WERI-Rb-1 (cell line): ENCODE measurements at regions not wholly inside any gene's neighbourhood (a gene's known extent, or its start where the extent isn't known, plus 50 kb on each side); places are given as distances from the start of the nearest gene placed in this dataset.

ENCODE experiments used
- DNase-seq: peaks from one replicate; pipeline ENCODE4 v3.0.0-alpha.2; 2020
- H3K27ac ChIP-seq: fragments of 250-450 bp; sonication (Bioruptor Pico); 2 replicates; pipeline ENCODE4 v1.5.1; 2020; ENCODE audit warnings: mild to moderate bottlenecking, moderate library complexity
- H3K27me3 ChIP-seq: fragments of 250-450 bp; sonication (Bioruptor Pico); 2 replicates; pipeline ENCODE4 v1.5.1; 2021; ENCODE audit warnings: mild to moderate bottlenecking, low read depth, moderate library complexity; ENCODE audit not compliant: insufficient read depth, severe bottlenecking
- H3K36me3 ChIP-seq: fragments of 250-450 bp; sonication (Bioruptor Pico); 2 replicates; pipeline ENCODE4 v1.5.1; 2020; ENCODE audit warnings: mild to moderate bottlenecking, moderate library complexity
- H3K4me3 ChIP-seq: 2 replicates; pipeline ENCODE4 v1.5.1; 2011; ENCODE audit warnings: low read depth, mild to moderate bottlenecking, control low read depth, low read length
- H3K9me3 ChIP-seq: fragments of 250-450 bp; sonication (Bioruptor Pico); 2 replicates; pipeline ENCODE4 v1.5.1; 2021; ENCODE audit warnings: mild to moderate bottlenecking, moderate library complexity; ENCODE audit not compliant: severe bottlenecking
- CTCF ChIP-seq: IDR thresholded peaks from 2 replicates; pipeline ENCODE4 v1.5.1; 2011; ENCODE audit warnings: low read depth, mild to moderate bottlenecking, control low read depth, inconsistent platforms, low read length

DNA sequence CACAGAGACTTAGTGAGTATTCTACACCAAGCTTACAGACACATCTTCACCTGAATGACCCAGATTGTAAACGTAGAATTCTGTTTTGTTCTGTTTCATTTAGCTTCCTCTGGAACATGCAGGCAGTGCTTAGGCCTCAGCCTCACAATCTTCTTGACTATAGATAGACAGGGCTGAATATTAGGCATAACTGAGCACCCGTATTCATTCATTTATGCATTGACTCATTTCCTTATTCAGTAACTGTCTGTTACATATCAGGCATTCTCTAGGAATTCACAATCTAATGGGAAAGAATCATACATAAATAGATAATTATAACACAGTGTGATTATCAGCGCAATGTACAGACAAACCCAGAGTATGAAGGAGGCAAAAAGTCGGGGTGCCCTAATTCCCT is 124.9 kb upstream of the ETAA1 start:
- Histone ChIP-seq H3K36me3 (no peaks in the 10 kb centered on the region), H3K27me3 (peaks cover 40% of the 10 kb centered on the region), H3K4me3 (no peak overlapping the region), H3K9me3 (no peaks in the 10 kb centered on the region), H3K27ac (no peak overlapping the region)
- DNase-seq, result no peak
- no peak for TF ChIP-seq CTCF

GRCh38 chr2:67277450-67277849 is 119.7 kb upstream of the ETAA1 start:
- Histone ChIP-seq H3K27ac (no peak overlapping the region), H3K36me3 (no peaks in the 10 kb centered on the region), H3K27me3 (peaks cover 46% of the 10 kb centered on the region), H3K9me3 (no peaks in the 10 kb centered on the region), H3K4me3 (no peak overlapping the region)
- DNase-seq, result no peak
- TF ChIP-seq CTCF, result peak; percentile 16; the same call in 1 of the 2 replicates

DNA sequence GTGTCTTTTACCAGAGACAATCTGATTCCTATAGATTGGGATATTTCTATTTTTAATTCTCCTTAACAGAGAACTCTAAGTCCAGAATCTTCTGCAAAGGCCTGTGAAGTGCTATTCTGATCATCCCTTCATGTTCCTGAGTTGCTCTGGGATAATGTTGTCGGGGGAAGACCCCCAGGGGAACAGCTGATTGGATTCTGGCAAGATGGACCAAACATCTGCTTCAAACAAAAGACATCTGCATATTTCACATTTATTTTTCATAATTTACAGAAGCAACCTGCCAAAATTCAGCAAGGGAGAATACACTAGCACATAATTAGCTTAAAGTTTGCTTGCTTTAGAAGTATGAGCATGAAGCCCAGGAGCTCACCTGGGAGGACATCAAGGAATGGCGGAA is 116.0 kb upstream of the ETAA1 start:
- Histone ChIP-seq H3K27ac (no peak overlapping the region), H3K4me3 (no peak overlapping the region), H3K36me3 (no peaks in the 10 kb centered on the region), H3K27me3 (peaks cover 46% of the 10 kb centered on the region), H3K9me3 (no peaks in the 10 kb centered on the region)
- TF ChIP-seq CTCF, result no peak
- DNase-seq, result no peak

GRCh38 chr2:67283641-67284040 is 113.5 kb upstream of the ETAA1 start:
- Histone ChIP-seq H3K36me3 (no peaks in the 10 kb centered on the region), H3K9me3 (no peaks in the 10 kb centered on the region), H3K4me3 (no peak overlapping the region), H3K27ac (no peak overlapping the region), H3K27me3 (peaks cover 32% of the 10 kb centered on the region)
- DNase-seq, result no peak
- TF ChIP-seq CTCF, result no peak

- Histone ChIP-seq H3K27ac (no peak overlapping the region), H3K9me3 (no peaks in the 10 kb centered on the region), H3K36me3 (no peaks in the 10 kb centered on the region), H3K4me3 (no peak overlapping the region), H3K27me3 (peaks cover 27% of the 10 kb centered on the region)
- TF ChIP-seq CTCF, result no peak
- DNase-seq, result no peak
Measured at GRCh38 chr2:67286981-67287759, 110.0 kb upstream of the ETAA1 start.

GRCh38 chr2:67289271-67289670 is 107.9 kb upstream of the ETAA1 start:
- TF ChIP-seq CTCF, result no peak
- peaks cover 19% of the 10 kb centered on the region for H3K27me3 ChIP-seq
- no peak overlapping the region for H3K4me3 ChIP-seq
- no peaks in the 10 kb centered on the region for H3K9me3 ChIP-seq
- DNase-seq, result no peak
- no peaks in the 10 kb centered on the region for H3K36me3 ChIP-seq
- H3K27ac ChIP-seq, result no peak overlapping the region
